Naive thymus-derived CD4-positive, alpha-beta T cell (primary cell): ENCODE measurements at regions not wholly inside any gene's neighbourhood (a gene's known extent, or its start where the extent isn't known, plus 50 kb on each side); places are given as distances from the start of the nearest gene placed in this dataset.
A peak's percentile ranks its signal among the peaks of the same experiment; 100 is the strongest.

Experiments used
- ATAC-seq: fragments of 150-1000 bp; cut with Tn5 transposase; 2 replicates; pipeline ENCODE4 v1.10.0; 2021; ENCODE audit warnings: mild to moderate bottlenecking, moderate library complexity
- CTCF ChIA-PET: fragments of 350-600 bp; sonication (Branson Sonifier 250); formaldehyde crosslinking; loops from one replicate; lab custom pipeline; 2021; ENCODE audit warnings: antibody characterized with exemption; lab: Charles Lee
- POLR2A ChIA-PET: fragments of 350-600 bp; sonication (Branson Sonifier 250); formaldehyde crosslinking; loops from one replicate; lab custom pipeline; 2021; ENCODE audit warnings: antibody characterized with exemption, inconsistent platforms; lab: Charles Lee
- DNase-seq, 9 donors: peaks; one replicate each; pipeline versions ENCODE4 v3.0.0 to v3.0.0-alpha.2; 2020 to 2022; ENCODE audit warnings: mixed read lengths in 1 of 9
- H3K27ac ChIP-seq: one replicate; pipeline ENCODE4 v1.7.0; 2013; ENCODE audit warnings: mild to moderate bottlenecking, low read depth, low read length, moderate library complexity
- H3K27me3 ChIP-seq, 2 donors: one replicate each; pipeline ENCODE4 v1.7.0; 2013; ENCODE audit warnings: low read length in 2 of 2, mild to moderate bottlenecking in 2 of 2, moderate library complexity in 2 of 2; ENCODE audit not compliant: control insufficient read depth in 2 of 2, insufficient read depth in 2 of 2
- H3K36me3 ChIP-seq, 3 experiments: 1 replicate in 2 of 3; 2 replicates in 1 of 3; pipeline ENCODE4 v1.7.0; 2013; ENCODE audit warnings: low read length in 3 of 3, mild to moderate bottlenecking in 3 of 3, moderate library complexity in 1 of 3; ENCODE audit not compliant: insufficient read depth in 3 of 3, control insufficient read depth in 2 of 3
- H3K4me1 ChIP-seq, 2 donors: one replicate each; pipeline ENCODE4 v1.7.0; 2013; ENCODE audit warnings: low read length in 2 of 2, mild to moderate bottlenecking in 2 of 2, moderate library complexity in 1 of 2; ENCODE audit not compliant: control insufficient read depth in 2 of 2, insufficient read depth in 2 of 2
- H3K4me3 ChIP-seq: 2 replicates; pipeline ENCODE4 v1.7.0; 2013; ENCODE audit warnings: mild to moderate bottlenecking, low read length
- H3K9me3 ChIP-seq, 3 experiments: 1 replicate in 2 of 3; 2 replicates in 1 of 3; pipeline ENCODE4 v1.7.0; 2013; ENCODE audit warnings: low read length in 3 of 3; ENCODE audit not compliant: control insufficient read depth in 2 of 3
- H3K27ac Mint-ChIP-seq, 9 donors: one replicate each; pipeline ENCODE4 v1.8.0; 2020 to 2022; ENCODE audit warnings: mixed read lengths in 9 of 9, mild to moderate bottlenecking in 8 of 9, moderate library complexity in 5 of 9, inconsistent platforms in 2 of 9
- H3K27me3 Mint-ChIP-seq, 5 donors: one replicate each; pipeline ENCODE4 v1.8.0; 2021 to 2022; ENCODE audit warnings: mixed read lengths in 5 of 5, mild to moderate bottlenecking in 1 of 5
- H3K36me3 Mint-ChIP-seq, 5 donors: one replicate each; pipeline ENCODE4 v1.8.0; 2020 to 2022; ENCODE audit warnings: mixed read lengths in 5 of 5, mild to moderate bottlenecking in 3 of 5, inconsistent platforms in 1 of 5
- H3K4me1 Mint-ChIP-seq, 7 donors: one replicate each; pipeline ENCODE4 v1.8.0; 2020 to 2022; ENCODE audit warnings: mixed read lengths in 7 of 7, mild to moderate bottlenecking in 3 of 7, inconsistent platforms in 1 of 7
- H3K4me3 Mint-ChIP-seq, 10 donors: one replicate each; pipeline ENCODE4 v1.8.0; 2020 to 2022; ENCODE audit warnings: mild to moderate bottlenecking in 10 of 10, mixed read lengths in 10 of 10, moderate library complexity in 6 of 10, inconsistent platforms in 2 of 10
- H3K9me3 Mint-ChIP-seq, 11 donors: one replicate each; pipeline ENCODE4 v1.8.0; 2020 to 2022; ENCODE audit warnings: mixed read lengths in 11 of 11, mild to moderate bottlenecking in 4 of 11, inconsistent platforms in 1 of 11, moderate library complexity in 1 of 11
- intact Hi-C, 2 donors: fragments of 100-400 bp; cut with micrococcal nuclease; formaldehyde crosslinking; loops; one replicate each; pipeline ENCODE4 v1.15.1; 2023

DNA sequence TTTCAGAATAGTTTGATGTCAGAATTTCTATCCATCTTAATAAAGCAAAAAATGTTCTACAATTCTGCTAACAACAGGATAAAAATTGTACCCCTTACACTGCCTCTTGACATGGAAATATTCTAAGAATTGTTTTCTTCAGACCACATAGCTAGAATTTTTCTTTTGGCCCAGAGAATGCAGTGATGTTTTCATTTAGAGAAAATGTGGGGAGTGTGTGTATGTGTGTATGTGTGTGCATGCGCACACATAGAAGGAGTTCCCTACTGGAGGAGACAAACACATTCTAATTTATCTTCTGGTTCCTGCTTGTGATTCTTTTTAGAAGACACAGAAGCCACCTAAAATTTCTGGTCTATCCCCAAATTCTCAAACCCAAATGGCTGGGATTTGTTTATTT is 1145.7 kb downstream of the VRK1 start:
- peaks cover 0 to 12% (median 4%) of the 10 kb centered on the region in 11 donors for H3K9me3 Mint-ChIP-seq
- H3K27ac Mint-ChIP-seq: peak overlapping the region in 3 of 9 donors; percentile 20 to 49 (median 38)
- H3K36me3 Mint-ChIP-seq: peaks cover 17 to 88% (median 66%) of the 10 kb centered on the region in 5 donors
- Histone ChIP-seq H3K36me3 (peaks cover 0 to 18% (median 0%) of the 10 kb centered on the region in 3 experiments), H3K9me3 (peaks cover 0 to 7% (median 3%) of the 10 kb centered on the region in 3 experiments), H3K27ac (no peak overlapping the region), H3K4me3 (no peak overlapping the region), H3K27me3 (no peaks in the 10 kb centered on the region), H3K4me1 (no peaks in the 10 kb centered on the region)
- ChIA-PET CTCF (no interaction called here), POLR2A (interaction anchor here (1.4 kb wide), 1 partner anchor 33 kb away, joined by 3 read pairs; no protein-coding TSS in a partner anchor)
- no peaks in the 10 kb centered on the region for H3K27me3 Mint-ChIP-seq
- peaks cover 0 to 49% (median 27%) of the 10 kb centered on the region in 7 donors for H3K4me1 Mint-ChIP-seq
- intact Hi-C loops: no loop called here
- DNase-seq: no peak
- no peak overlapping the region for H3K4me3 Mint-ChIP-seq
- no peak for ATAC-seq

DNA sequence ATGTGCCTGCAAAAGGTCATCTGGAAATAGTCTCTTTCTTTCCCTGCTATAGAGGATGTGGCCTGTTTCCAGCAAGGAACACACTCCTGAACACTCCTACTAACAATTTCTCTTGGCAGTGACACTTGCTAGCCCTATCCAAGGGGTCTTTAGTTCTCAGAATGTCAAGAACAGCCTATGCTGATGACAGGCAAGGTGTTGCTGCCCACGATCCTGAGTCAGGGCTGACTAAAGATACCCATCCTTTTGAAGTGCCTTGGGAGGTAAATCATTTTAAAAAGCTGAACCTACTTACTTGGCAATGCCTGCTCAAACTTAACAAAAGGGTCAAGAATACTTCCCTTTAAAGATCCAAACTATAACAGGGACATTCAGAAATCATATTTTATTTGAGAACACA is 1146.4 kb downstream of the VRK1 start:
- H3K9me3 ChIP-seq: peaks cover 0 to 7% (median under 1%) of the 10 kb centered on the region in 3 experiments
- ATAC-seq (no peak), DNase-seq (no peak)
- ChIA-PET POLR2A (interaction anchor here (1.4 kb wide), 1 partner anchor 34 kb away, joined by 3 read pairs; no protein-coding TSS in a partner anchor), CTCF (no interaction called here)
- no peaks in the 10 kb centered on the region for H3K27me3 Mint-ChIP-seq
- H3K4me3 ChIP-seq: no peak overlapping the region
- H3K9me3 Mint-ChIP-seq: peaks cover 0 to 9% (median 2%) of the 10 kb centered on the region in 11 donors
- no peaks in the 10 kb centered on the region for H3K4me1 ChIP-seq
- no peaks in the 10 kb centered on the region for H3K27me3 ChIP-seq
- H3K27ac Mint-ChIP-seq: peak overlapping the region in 3 of 9 donors; percentile 13 to 32 (median 15)
- H3K36me3 Mint-ChIP-seq: peaks cover 14 to 85% (median 61%) of the 10 kb centered on the region in 5 donors
- intact Hi-C loops: no loop called here
- H3K4me1 Mint-ChIP-seq: peaks cover 0 to 51% (median 33%) of the 10 kb centered on the region in 7 donors
- no peak overlapping the region for H3K4me3 Mint-ChIP-seq
- no peak overlapping the region for H3K27ac ChIP-seq
- peaks cover 0 to 25% (median 0%) of the 10 kb centered on the region in 3 experiments for H3K36me3 ChIP-seq

DNA sequence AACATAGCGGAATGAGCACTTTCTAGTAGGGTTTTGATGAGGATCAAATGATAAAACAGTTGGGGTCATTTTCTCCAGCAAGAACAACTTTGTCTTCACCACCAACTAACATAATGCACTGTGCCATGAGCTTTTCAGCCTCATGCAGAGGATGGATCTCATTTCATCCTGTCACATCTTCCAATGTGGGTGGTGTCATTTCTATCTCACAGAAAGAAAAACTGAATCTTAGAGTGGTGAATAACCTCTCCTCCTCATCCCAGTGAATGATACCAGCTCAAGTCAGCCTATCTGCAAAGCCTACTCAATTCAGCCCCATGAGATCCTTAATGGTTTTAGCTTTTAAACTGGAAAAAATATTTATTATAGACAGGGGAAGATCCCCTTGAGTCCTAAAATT is 1147.2 kb downstream of the VRK1 start:
- intact Hi-C loops: no loop called here
- Histone ChIP-seq H3K4me1 (no peaks in the 10 kb centered on the region), H3K27me3 (no peaks in the 10 kb centered on the region), H3K36me3 (peaks cover 0 to 32% (median 0%) of the 10 kb centered on the region in 3 experiments), H3K9me3 (peaks cover 0 to 7% (median 0%) of the 10 kb centered on the region in 3 experiments), H3K4me3 (no peak overlapping the region), H3K27ac (no peak overlapping the region)
- DNase-seq (no peak), ATAC-seq (no peak)
- H3K36me3 Mint-ChIP-seq: peaks cover 14 to 84% (median 54%) of the 10 kb centered on the region in 5 donors
- H3K27me3 Mint-ChIP-seq: no peaks in the 10 kb centered on the region
- peak overlapping the region in 5 of 9 donors; percentile 6 to 80 (median 18) for H3K27ac Mint-ChIP-seq
- H3K4me1 Mint-ChIP-seq: peaks cover 0 to 53% (median 35%) of the 10 kb centered on the region in 7 donors
- H3K4me3 Mint-ChIP-seq: no peak overlapping the region
- CTCF ChIA-PET: no interaction called here
- POLR2A ChIA-PET: no interaction called here
- H3K9me3 Mint-ChIP-seq: peaks cover 0 to 9% (median 2%) of the 10 kb centered on the region in 11 donors

DNA sequence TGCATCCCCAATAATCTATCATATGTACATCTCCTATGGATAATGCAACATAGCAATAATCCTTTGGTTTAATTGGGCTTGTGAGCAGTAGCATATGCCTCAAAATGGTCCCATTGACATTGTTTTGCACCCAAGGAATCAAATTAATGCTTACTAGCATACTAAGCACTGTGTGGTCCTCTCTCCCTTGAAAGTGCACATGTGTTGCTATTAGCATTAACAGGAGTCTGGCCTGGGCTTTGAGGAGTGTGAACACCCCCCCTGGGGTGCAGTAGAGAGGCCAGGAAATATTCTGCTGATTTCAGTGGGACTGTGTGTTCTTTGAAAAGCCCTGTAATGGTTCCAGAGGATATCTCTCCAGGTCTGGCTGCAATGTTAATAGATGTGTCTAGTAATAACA is 1148.4 kb downstream of the VRK1 start:
- no peaks in the 10 kb centered on the region for H3K27me3 Mint-ChIP-seq

DNA sequence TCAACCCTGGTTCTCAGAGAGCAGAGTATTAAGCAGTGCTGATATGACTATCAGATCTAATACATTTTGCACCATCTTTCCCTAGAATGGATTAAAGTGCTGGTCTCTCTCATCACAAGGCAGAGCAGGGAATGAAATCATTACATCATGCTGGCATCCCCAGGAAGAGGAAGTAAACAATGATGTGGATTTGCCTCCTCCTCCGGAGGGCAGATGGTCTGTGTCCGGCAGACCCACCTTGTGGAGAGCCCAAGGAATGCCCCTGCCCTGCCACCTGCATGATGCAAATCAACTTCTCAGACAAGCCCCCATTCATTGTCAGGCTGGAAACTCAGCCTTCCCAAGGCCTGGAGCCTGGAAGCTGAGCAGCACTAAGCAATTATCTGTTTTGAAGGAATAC is 1149.1 kb downstream of the VRK1 start:
- Histone ChIP-seq H3K27ac (no peak overlapping the region), H3K4me1 (no peaks in the 10 kb centered on the region), H3K36me3 (peaks cover 0 to 36% (median 0%) of the 10 kb centered on the region in 3 experiments), H3K9me3 (no peaks in the 10 kb centered on the region), H3K27me3 (no peaks in the 10 kb centered on the region), H3K4me3 (no peak overlapping the region)
- ChIA-PET POLR2A (no interaction called here), CTCF (no interaction called here)
- Mint-ChIP-seq H3K27me3 (no peaks in the 10 kb centered on the region), H3K27ac (peak overlapping the region in 5 of 9 donors; percentile 6 to 60 (median 41)), H3K4me3 (no peak overlapping the region), H3K9me3 (peaks cover 0 to 4% (median 2%) of the 10 kb centered on the region in 11 donors), H3K36me3 (peaks cover 14 to 84% (median 59%) of the 10 kb centered on the region in 5 donors), H3K4me1 (peaks cover 0 to 67% (median 44%) of the 10 kb centered on the region in 7 donors)
- intact Hi-C loops: no loop called here
- ATAC-seq (no peak), DNase-seq (no peak)

More for the DNA sequence above, 1148.4 kb downstream of the VRK1 start:
- ATAC-seq (no peak), DNase-seq (no peak)
- Histone ChIP-seq H3K4me3 (no peak overlapping the region), H3K27me3 (no peaks in the 10 kb centered on the region), H3K36me3 (peaks cover 0 to 36% (median 0%) of the 10 kb centered on the region in 3 experiments), H3K4me1 (no peaks in the 10 kb centered on the region), H3K9me3 (peaks cover 0 to 4% (median 0%) of the 10 kb centered on the region in 3 experiments), H3K27ac (no peak overlapping the region)
- H3K27ac Mint-ChIP-seq: peak overlapping the region in 2 of 9 donors; percentile 6 to 60
- no peak overlapping the region for H3K4me3 Mint-ChIP-seq
- ChIA-PET CTCF (no interaction called here), POLR2A (interaction anchor here (0.6 kb wide), 1 partner anchor 581 kb away, joined by 7 read pairs; no protein-coding TSS in a partner anchor)
- peaks cover 0 to 4% (median 2%) of the 10 kb centered on the region in 11 donors for H3K9me3 Mint-ChIP-seq
- intact Hi-C loops: no loop called here
- H3K4me1 Mint-ChIP-seq: peaks cover 0 to 61% (median 38%) of the 10 kb centered on the region in 7 donors
- peaks cover 13 to 83% (median 53%) of the 10 kb centered on the region in 5 donors for H3K36me3 Mint-ChIP-seq

DNA sequence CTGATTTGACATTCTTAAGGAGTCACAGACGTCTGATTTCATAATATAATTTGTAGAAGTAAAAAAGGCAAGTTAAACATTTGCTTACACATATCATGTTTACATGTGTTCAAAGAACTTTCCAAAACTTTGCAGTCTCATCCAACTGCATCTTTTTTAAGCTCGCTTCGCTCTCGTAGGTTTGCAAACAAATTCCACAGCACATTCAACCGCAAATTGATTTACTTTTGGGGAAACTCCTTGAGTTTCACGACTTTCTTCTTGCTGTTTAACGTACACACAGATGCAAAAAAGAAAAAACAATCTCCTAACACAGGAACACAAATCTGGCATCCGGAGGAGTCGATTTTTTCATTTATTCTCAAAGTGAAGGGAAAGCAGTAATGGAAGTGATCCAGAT is 1149.5 kb downstream of the VRK1 start:
- no peak overlapping the region for H3K4me3 Mint-ChIP-seq
- Histone ChIP-seq H3K27ac (no peak overlapping the region), H3K36me3 (peaks cover 0 to 40% (median 0%) of the 10 kb centered on the region in 3 experiments), H3K4me3 (no peak overlapping the region), H3K27me3 (no peaks in the 10 kb centered on the region), H3K9me3 (no peaks in the 10 kb centered on the region), H3K4me1 (no peaks in the 10 kb centered on the region)
- intact Hi-C loops: no loop called here
- peaks cover 13 to 86% (median 58%) of the 10 kb centered on the region in 5 donors for H3K36me3 Mint-ChIP-seq
- H3K27ac Mint-ChIP-seq: peak overlapping the region in 4 of 9 donors; percentile 12 to 60 (median 46)
- CTCF ChIA-PET: no interaction called here
- H3K4me1 Mint-ChIP-seq: peaks cover 0 to 71% (median 48%) of the 10 kb centered on the region in 7 donors
- POLR2A ChIA-PET: no interaction called here
- no peak for ATAC-seq
- no peaks in the 10 kb centered on the region for H3K27me3 Mint-ChIP-seq
- no peak for DNase-seq
- peaks cover 0 to 4% (median 2%) of the 10 kb centered on the region in 11 donors for H3K9me3 Mint-ChIP-seq
